ENCODE measurements at regions not wholly inside any gene's neighbourhood (a gene's known extent, or its start where the extent isn't known, plus 50 kb on each side); places are given as distances from the start of the nearest gene placed in this dataset.
"Not testable (repeated sequence)": the region's sequence is repeated elsewhere in the genome, so short reads cannot be mapped to it uniquely, and the experiment has no call there.

DNA sequence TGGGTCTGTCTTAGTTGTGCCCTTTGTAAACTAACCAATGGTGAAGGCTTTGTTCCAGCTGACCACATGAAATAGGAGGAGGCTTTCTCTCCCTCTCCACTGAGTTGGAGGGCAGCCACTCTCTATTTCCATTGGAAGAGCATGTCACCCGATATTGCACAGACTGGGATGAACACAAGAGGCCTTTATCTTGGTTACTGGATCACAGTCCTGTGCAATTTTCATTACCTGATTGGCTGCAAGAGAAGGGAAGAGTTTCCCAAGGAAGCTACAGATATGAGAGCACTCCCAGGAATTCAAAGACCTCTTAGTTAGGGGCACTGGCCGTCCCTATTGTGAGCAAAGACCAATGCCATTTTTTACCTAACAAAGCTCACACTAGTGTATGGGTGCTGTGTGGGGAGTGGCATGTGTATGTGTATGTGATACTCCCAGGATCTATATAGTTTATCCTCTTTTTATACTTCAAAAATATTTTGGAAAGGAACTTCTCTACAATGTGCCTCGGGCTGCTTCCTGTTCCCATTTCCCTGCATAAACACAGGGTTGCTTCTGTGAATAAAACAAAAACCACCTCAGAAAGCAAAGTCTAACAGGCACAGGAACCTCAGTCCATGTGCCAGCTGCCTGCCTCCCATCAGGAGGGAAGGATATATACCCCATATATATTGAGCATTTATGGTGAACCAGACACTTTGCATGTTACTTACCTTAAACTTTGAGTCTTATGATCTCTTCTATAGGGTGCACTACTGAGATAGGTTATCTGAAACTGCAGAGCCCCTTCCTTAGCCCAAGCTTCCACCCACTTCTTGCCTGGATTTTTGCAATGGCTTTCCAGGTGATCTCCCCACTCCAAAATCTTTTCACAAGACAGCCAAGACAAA, 126.5 kb downstream of the RASSF10 start:
- DNase-seq (ENCODE audit: low spot score): no peak

GRCh38 chr11:13136272-13136596, 127.1 kb downstream of the RASSF10 start:
- DNase-seq (ENCODE audit: low spot score): no peak

- DNase-seq (ENCODE audit: low spot score): no peak
These were observed 128.8 kb downstream of the RASSF10 start for GRCh38 chr11:13137844-13138301.

GRCh38 chr11:13139085-13139484, 130.0 kb downstream of the RASSF10 start:
- not testable (repeated sequence) for DNase-seq (ENCODE audit: low spot score)

- no peak for DNase-seq (ENCODE audit: low spot score)
These were observed 131.1 kb downstream of the RASSF10 start for GRCh38 chr11:13140028-13140870.

- no peak for DNase-seq (ENCODE audit: low spot score)
These were observed 131.9 kb downstream of the RASSF10 start for GRCh38 chr11:13140873-13141655.

GRCh38 chr11:13141731-13142709, 132.9 kb downstream of the RASSF10 start:
- DNase-seq (ENCODE audit: low spot score): no peak

DNA sequence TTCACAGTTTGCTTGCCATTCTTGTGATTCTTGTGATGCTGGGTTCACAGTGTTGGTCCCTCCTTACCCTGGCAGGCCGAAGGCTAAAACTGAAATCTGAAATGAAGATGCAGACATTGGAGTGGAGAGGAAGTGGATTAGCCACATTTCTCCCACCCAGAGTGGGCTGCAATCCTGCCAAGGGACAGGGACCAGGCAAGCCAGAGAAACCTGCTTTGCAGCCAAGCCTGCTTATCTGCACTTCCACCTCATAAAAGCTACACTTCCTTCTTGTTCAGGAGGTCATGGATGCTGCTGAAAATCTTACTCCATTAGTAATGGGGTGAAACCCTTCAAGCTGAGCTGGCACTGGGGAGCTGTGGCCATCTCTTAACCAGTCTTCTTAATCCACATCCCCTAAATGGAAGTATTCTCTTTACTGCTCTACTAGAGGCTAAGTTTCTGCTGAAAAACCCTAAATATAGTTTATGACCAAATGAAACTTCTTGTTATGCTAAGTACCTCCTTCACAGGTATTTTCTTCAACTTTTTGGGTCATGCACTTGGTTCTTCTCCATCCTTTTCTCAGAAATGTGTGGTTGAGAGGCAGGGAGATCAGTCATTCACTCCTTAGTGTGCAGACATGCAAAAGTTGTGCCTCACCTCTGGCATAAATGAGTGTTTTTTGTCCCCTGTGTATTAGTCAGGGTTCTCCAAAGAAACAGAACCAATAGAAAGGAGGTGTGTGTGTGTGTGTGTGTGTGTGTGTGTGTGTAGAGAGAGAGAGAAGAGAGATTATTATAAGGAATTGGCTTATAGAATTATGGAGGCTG, 133.9 kb upstream of the BMAL1 start:
- DNase-seq (ENCODE audit: low spot score): no peak

DNA sequence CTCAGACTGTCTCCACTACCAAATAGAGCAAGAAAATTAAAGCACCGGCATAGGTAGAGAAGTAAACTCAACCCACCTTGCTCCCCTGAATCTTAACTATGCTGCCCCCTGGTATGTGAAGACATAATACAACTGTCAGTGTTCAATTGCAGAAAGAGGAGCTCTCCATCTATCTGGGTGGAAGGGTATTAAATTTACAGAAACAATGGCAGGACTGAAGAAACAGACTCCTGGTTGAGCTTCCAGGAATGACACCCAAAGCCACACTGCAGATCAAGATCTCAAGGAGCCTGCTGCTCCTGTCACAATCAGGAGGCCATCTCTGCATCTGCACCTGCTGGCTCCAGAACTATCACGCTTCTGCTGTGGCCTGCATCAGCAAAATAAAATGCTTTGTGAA, 132.1 kb upstream of the BMAL1 start:
- no peak for DNase-seq (ENCODE audit: low spot score)

GRCh38 chr11:13149991-13150390, 127.6 kb upstream of the BMAL1 start:
- no peak for DNase-seq (ENCODE audit: low spot score)

DNA sequence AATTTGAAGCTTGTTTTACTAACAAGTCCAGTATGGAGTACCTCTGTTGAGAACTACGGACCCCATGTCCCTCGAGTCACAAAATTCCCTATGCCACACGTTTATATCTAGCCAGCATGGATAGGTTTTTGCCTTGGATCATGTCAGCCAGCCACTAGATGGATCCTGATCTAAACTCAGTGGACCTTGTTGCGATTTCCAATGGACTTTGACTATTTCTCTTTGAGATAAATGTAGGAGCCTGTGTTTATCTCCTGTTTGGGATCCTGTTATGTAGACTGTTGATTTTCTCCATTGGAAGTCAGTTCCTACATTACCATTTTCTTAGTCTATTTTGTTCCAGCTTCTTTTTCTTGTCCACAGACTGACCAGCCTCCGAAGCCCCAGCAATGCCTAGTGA, 127.1 kb upstream of the BMAL1 start:
- DNase-seq (ENCODE audit: low spot score): no peak

GRCh38 chr11:13152264-13152663, 125.3 kb upstream of the BMAL1 start:
- DNase-seq (ENCODE audit: low spot score): no peak

DNA sequence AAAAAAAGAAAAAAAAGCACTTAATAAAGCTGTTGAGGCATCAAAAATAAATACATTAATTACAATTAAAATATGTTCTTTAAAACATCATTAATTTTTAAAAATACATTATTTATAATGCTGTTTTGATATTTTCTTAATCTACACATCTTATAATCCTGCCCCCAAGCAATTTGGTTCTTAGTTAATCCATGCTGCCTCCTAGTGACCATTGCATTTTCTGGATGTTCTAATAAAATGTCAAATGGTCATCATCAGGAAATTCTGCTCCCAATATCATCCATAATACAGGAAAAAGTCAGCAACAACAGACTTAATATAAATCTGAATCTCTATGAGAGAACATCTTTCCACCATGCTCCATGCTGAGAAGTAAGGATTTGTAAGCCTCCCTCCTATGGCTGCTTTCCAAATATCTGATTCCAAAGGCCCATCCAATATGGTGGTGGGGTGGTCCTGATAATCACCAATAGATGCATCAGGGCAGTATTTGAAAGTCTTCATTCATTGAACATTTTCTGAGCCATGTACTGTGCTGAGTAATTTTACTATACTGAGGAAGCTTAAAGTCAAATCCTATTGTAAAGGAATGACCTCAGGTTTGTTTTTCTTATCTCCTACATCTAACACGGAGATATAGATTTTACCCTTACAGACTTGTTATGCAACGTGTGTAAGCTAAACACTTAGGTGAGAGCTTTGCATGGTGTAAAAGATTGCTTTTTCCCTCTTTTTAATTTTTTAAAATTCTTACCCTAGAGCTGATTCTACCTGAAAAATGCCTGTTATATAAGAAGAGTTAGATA, 124.7 kb upstream of the BMAL1 start:
- peak; percentile 33 for DNase-seq (ENCODE audit: low spot score)

DNA sequence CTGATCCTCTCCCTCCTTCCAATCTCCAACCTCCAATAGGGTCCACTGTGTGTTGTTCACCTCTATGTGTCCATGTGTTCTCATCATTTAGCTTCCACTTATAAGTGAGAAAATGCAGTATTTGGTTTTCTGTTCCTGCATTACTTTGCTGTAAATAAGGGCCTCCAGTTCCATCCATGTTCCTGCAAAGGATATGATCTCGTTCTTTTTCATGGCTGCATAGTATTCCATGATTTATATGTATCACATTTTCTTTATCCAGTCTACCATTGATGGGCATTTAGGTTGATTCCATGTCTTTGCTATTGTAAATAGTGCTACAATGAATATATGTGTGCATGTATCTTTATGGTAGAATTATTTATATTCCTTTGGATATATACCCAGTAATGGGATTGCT, 123.2 kb upstream of the BMAL1 start:
- not testable (repeated sequence) for DNase-seq (ENCODE audit: low spot score)

- DNase-seq (ENCODE audit: low spot score): no peak
These were observed 117.2 kb upstream of the BMAL1 start for GRCh38 chr11:13160346-13160745.

- no peak for DNase-seq (ENCODE audit: low spot score)
These were observed 116.8 kb upstream of the BMAL1 start for GRCh38 chr11:13160806-13161205.

- DNase-seq (ENCODE audit: low spot score): no peak
These were observed 114.4 kb upstream of the BMAL1 start for GRCh38 chr11:13163158-13163557.

- no peak for DNase-seq (ENCODE audit: low spot score)
These were observed 111.6 kb upstream of the BMAL1 start for GRCh38 chr11:13166036-13166435.

- no peak for DNase-seq (ENCODE audit: low spot score)
These were observed 109.3 kb upstream of the BMAL1 start for GRCh38 chr11:13168271-13168670.

Measured in AG08396 (cell line).